Adipocyte (in vitro differentiated cells): ENCODE measurements at regions not wholly inside any gene's neighbourhood (a gene's known extent, or its start where the extent isn't known, plus 50 kb on each side); places are given as distances from the start of the nearest gene placed in this dataset.

ENCODE experiments used
- DNase-seq: peaks from one replicate; pipeline ENCODE4 v3.0.0-alpha.2; 2015; ENCODE audit warnings: low read depth
- H3K27me3 ChIP-seq: replicated peaks from 2 replicates; pipeline ENCODE4 v1.7.0; 2013; ENCODE audit warnings: mild to moderate bottlenecking, low read length, moderate library complexity; ENCODE audit not compliant: control insufficient read depth, insufficient read depth
- H3K36me3 ChIP-seq: 2 replicates; pipeline ENCODE4 v1.7.0; 2013; ENCODE audit warnings: low read length, mild to moderate bottlenecking, moderate library complexity; ENCODE audit not compliant: control insufficient read depth, insufficient read depth, severe bottlenecking
- H3K4me1 ChIP-seq: 2 replicates; pipeline ENCODE4 v1.7.0; 2013; ENCODE audit warnings: mild to moderate bottlenecking, low read length, moderate library complexity; ENCODE audit not compliant: control insufficient read depth, insufficient read depth
- H3K4me3 ChIP-seq: 2 replicates; pipeline ENCODE4 v1.7.0; 2013; ENCODE audit warnings: mild to moderate bottlenecking, low read length, moderate library complexity
- H3K9ac ChIP-seq: 2 replicates; pipeline ENCODE4 v1.7.0; 2013; ENCODE audit warnings: mild to moderate bottlenecking, low read length, moderate library complexity
- H3K9me3 ChIP-seq: 2 replicates; pipeline ENCODE4 v1.7.0; 2013; ENCODE audit warnings: mild to moderate bottlenecking, low read length, moderate library complexity; ENCODE audit not compliant: control insufficient read depth

DNA sequence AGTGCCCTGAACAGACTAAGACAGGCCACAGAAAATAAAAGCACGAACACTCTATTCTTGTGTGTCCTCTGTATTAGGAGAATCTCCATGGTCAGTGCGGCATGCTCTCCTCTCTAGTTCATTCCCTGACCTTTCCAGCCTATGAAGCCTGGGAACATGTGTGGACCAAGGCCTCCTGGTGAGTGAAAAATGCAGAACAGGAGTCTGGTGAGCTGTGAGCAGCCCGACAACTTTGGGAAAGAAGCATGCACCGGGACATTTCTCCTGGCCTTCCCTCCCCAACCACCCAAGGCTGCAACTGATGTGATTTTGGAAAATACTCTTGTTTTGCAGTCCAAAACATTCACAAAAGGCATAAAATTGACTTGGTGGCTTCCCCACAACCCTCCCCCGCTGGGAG is 878.3 kb upstream of the ID2 start:
- Histone ChIP-seq H3K36me3 (no peaks in the 10 kb centered on the region), H3K9ac (no peak overlapping the region), H3K4me1 (no peaks in the 10 kb centered on the region), H3K4me3 (no peak overlapping the region), H3K27me3 (no peaks in the 10 kb centered on the region), H3K9me3 (peaks cover 6% of the 10 kb centered on the region)
- DNase-seq = no peak

GRCh38 chr2:7809640-7810039 is 872.2 kb upstream of the ID2 start:
- H3K9ac ChIP-seq = no peak overlapping the region
- H3K27me3 ChIP-seq = no peaks in the 10 kb centered on the region
- DNase-seq = no peak
- no peak overlapping the region for H3K4me3 ChIP-seq
- H3K4me1 ChIP-seq = peaks cover 24% of the 10 kb centered on the region
- no peaks in the 10 kb centered on the region for H3K36me3 ChIP-seq
- H3K9me3 ChIP-seq = no peaks in the 10 kb centered on the region

- H3K4me3 ChIP-seq = no peak overlapping the region
- H3K36me3 ChIP-seq = no peaks in the 10 kb centered on the region
- no peaks in the 10 kb centered on the region for H3K27me3 ChIP-seq
- H3K9ac ChIP-seq = no peak overlapping the region
- H3K4me1 ChIP-seq = peaks cover 24% of the 10 kb centered on the region
- no peak for DNase-seq
- H3K9me3 ChIP-seq = no peaks in the 10 kb centered on the region
Observed at GRCh38 chr2:7811073-7811472, 870.8 kb upstream of the ID2 start.

- Histone ChIP-seq H3K9me3 (no peaks in the 10 kb centered on the region), H3K27me3 (no peaks in the 10 kb centered on the region), H3K36me3 (no peaks in the 10 kb centered on the region), H3K4me1 (peaks cover 24% of the 10 kb centered on the region), H3K9ac (no peak overlapping the region), H3K4me3 (no peak overlapping the region)
- DNase-seq = peak; percentile 62
Observed at GRCh38 chr2:7812231-7812995, 869.4 kb upstream of the ID2 start.

GRCh38 chr2:7813541-7814292 is 868.1 kb upstream of the ID2 start:
- Histone ChIP-seq H3K27me3 (no peaks in the 10 kb centered on the region), H3K4me3 (no peak overlapping the region), H3K36me3 (no peaks in the 10 kb centered on the region), H3K9me3 (no peaks in the 10 kb centered on the region), H3K9ac (no peak overlapping the region), H3K4me1 (peaks cover 24% of the 10 kb centered on the region)
- no peak for DNase-seq

DNA sequence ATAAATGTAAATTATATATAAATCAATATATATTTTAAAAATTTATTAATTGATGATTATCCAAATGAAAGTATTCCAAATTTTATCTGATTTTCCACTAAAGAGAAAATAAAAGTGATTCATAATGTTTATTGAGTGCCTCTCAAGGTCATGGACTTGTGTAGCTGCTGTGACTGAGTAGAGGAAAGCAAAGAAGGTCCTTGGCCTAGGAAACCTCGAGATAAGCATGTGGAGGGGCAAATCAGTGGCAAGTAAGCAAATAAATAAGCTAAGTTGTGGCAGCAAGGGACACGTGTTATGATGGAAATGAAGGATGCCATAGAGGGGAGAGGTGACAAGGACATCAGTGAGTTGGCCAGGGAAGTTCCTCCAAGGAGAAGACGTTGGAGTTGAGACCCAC is 866.1 kb upstream of the ID2 start:
- DNase-seq = no peak
- Histone ChIP-seq H3K27me3 (no peaks in the 10 kb centered on the region), H3K9me3 (no peaks in the 10 kb centered on the region), H3K4me3 (no peak overlapping the region), H3K9ac (no peak overlapping the region), H3K36me3 (no peaks in the 10 kb centered on the region), H3K4me1 (peaks cover 24% of the 10 kb centered on the region)

GRCh38 chr2:7816233-7816632 is 865.6 kb upstream of the ID2 start:
- no peak overlapping the region for H3K4me3 ChIP-seq
- H3K9ac ChIP-seq = no peak overlapping the region
- H3K4me1 ChIP-seq = peaks cover 23% of the 10 kb centered on the region
- H3K27me3 ChIP-seq = no peaks in the 10 kb centered on the region
- no peaks in the 10 kb centered on the region for H3K9me3 ChIP-seq
- DNase-seq = no peak
- no peaks in the 10 kb centered on the region for H3K36me3 ChIP-seq

DNA sequence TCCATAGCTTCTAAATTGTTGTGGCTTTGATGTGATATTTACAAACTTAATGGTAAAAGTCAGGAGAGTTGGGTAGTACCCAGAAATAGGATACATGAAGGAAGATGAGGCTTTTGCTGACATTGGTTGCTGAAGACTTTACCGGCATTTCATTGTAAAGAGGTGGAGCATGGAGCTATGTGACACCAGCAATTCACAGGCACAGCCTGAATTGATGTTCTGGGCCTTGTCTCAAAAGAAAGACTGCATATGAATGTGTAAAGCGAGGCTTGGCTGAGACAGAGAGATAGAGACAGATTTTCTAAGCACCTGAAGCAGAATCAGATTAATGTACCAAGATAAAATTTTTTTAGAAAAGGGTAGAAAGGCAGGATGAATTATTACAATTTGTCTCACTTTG is 864.9 kb upstream of the ID2 start:
- no peak for DNase-seq
- no peak overlapping the region for H3K4me3 ChIP-seq
- H3K9me3 ChIP-seq = no peaks in the 10 kb centered on the region
- H3K27me3 ChIP-seq = no peaks in the 10 kb centered on the region
- H3K9ac ChIP-seq = no peak overlapping the region
- H3K36me3 ChIP-seq = no peaks in the 10 kb centered on the region
- peaks cover 16% of the 10 kb centered on the region for H3K4me1 ChIP-seq

DNA sequence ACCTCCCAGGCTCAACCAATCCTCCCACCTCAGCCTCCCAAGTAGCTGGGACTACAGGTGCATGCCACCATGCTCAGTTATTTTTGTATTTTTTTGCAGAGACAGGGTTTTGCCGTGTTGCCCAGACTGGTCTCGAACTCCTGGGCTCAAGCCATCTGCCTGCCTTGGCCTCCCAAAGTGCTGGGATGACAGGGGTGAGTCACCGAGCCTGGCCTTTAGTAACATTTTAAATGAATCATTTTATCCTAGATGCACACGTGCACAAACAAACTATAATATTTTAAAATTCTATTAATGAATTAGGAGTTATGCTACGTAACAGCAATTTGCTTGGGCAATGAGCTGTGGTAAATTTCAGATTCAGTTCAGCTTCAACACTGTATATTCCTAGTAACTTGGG is 862.5 kb upstream of the ID2 start:
- H3K4me3 ChIP-seq = no peak overlapping the region
- no peaks in the 10 kb centered on the region for H3K36me3 ChIP-seq
- H3K4me1 ChIP-seq = peaks cover 3% of the 10 kb centered on the region
- H3K27me3 ChIP-seq = no peaks in the 10 kb centered on the region
- H3K9me3 ChIP-seq = no peaks in the 10 kb centered on the region
- H3K9ac ChIP-seq = no peak overlapping the region
- DNase-seq = no peak

- H3K4me3 ChIP-seq = no peak overlapping the region
- no peak for DNase-seq
Observed at GRCh38 chr2:7819850-7820249, 862.0 kb upstream of the ID2 start.

DNA sequence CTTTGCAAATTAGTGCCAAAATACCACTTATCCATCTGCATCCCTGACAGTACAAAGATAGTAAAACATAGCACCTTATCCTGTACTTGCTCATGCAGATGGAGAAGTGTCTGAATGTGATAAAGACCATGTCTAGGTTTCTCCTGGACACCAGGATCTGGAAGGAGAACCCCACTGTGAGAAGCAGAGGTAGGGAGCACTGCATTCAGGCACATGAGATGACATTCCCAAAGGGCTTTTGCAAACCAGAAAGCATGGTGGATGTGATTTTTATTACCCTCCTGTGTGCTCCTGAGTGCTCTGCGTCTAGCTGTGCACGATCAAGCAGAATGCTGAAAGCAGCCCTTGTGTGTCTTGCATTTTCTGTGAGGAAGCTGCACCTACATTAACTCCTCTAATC is 857.6 kb upstream of the ID2 start:
- no peak overlapping the region for H3K9ac ChIP-seq
- no peaks in the 10 kb centered on the region for H3K36me3 ChIP-seq
- no peak overlapping the region for H3K4me3 ChIP-seq
- H3K27me3 ChIP-seq = no peaks in the 10 kb centered on the region
- DNase-seq = no peak
- no peaks in the 10 kb centered on the region for H3K9me3 ChIP-seq
- H3K4me1 ChIP-seq = peaks cover 3% of the 10 kb centered on the region

More at GRCh38 chr2:7819850-7820249, 862.0 kb upstream of the ID2 start:
- Histone ChIP-seq H3K36me3 (no peaks in the 10 kb centered on the region), H3K27me3 (no peaks in the 10 kb centered on the region), H3K4me1 (peaks cover 3% of the 10 kb centered on the region), H3K9me3 (no peaks in the 10 kb centered on the region), H3K9ac (no peak overlapping the region)
